Activated gamma-delta T cell treated with Interleukin-2 at 50 U/mL for 16 hours (primary cell): ENCODE measurements at regions not wholly inside any gene's neighbourhood (a gene's known extent, or its start where the extent isn't known, plus 50 kb on each side); places are given as distances from the start of the nearest gene placed in this dataset.
"Not testable (repeated sequence)": the region's sequence is repeated elsewhere in the genome, so short reads cannot be mapped to it uniquely, and the experiment has no call there.

ENCODE experiments used
- DNase-seq: peaks from one replicate; pipeline ENCODE4 v3.0.0-alpha.2; 2020

DNA sequence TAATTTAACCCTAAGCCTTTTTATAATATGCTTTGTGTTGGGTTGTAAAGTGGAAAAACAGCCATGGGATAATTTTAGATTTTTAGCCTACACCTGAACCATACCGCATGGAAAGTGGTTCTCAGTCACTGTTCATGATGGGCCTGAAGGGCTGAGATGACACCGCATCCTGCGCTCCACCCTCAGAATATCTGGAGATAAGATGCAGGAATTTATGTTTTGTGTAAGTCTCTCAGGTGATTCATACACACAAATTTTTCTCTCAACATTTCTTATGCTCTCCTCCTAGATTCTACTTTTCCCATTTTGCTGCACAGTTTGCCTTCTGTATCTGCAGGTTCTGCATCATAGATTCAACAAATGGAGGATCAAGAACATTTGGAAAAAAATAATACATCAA lies 191.3 kb upstream of the PHACTR1 start:
- DNase-seq, result no peak

DNA sequence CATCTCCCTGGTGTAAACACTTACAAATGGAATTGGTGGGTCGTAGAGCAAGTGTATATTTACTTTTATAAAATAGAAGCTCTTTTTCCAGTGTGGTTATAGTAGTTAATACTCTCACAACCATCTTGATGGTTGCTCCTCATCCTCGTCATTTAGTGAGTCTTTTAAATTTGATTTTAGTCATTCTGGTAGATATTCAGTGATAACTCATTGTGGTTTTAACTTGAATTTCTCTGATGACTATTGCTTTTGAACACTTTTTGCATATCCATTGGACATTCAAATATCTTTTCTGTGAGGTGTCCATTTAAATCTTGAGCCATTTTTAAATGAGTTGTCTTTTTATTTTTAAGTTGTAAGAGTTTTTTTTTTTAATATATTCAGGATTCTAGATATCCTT lies 189.2 kb upstream of the PHACTR1 start:
- DNase-seq, result no peak

DNA sequence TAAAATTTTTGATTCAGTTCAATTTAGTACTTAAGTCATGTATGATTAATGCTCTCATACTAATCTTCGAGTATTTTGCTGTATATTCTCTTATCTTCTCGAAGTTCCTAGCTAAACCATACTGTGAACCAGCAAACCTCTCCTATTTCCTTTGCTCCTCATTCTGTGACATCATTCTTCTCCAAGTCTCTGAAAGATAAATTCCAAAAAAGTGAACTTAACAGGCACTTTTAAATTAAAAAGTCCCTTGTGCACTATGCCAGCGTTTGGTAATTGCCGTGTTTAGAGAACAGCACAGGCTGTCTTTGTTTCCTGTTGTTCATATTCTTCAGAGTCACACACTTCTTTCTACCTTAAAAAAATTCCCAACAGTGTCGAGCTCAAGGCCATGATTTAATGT lies 188.4 kb upstream of the PHACTR1 start:
- no peak for DNase-seq

- no peak for DNase-seq
Measured at GRCh38 chr6:12528581-12529363, 187.8 kb upstream of the PHACTR1 start.

- DNase-seq, result no peak
Measured at GRCh38 chr6:12529364-12530019, 187.1 kb upstream of the PHACTR1 start.

- no peak for DNase-seq
Measured at GRCh38 chr6:12530345-12530744, 186.2 kb upstream of the PHACTR1 start.

DNA sequence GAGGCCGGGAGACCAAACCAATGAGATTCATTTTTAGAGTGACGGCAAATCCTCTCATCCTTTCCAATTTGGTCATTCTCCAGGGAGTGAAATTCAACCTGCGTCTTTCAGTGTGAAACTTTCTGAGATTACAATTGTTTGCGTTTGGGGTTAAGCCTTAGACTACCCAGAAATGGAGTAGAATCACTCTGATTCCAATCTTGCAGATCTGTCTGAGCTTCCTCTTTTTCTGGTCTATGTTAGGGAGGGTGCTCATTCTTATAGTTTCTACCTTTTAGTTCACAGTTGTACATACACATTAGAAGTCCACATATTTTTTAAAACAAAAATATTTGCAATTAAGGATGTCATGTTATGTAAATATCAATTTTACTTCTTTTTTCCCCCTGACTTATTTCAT lies 183.0 kb upstream of the PHACTR1 start:
- no peak for DNase-seq

DNA sequence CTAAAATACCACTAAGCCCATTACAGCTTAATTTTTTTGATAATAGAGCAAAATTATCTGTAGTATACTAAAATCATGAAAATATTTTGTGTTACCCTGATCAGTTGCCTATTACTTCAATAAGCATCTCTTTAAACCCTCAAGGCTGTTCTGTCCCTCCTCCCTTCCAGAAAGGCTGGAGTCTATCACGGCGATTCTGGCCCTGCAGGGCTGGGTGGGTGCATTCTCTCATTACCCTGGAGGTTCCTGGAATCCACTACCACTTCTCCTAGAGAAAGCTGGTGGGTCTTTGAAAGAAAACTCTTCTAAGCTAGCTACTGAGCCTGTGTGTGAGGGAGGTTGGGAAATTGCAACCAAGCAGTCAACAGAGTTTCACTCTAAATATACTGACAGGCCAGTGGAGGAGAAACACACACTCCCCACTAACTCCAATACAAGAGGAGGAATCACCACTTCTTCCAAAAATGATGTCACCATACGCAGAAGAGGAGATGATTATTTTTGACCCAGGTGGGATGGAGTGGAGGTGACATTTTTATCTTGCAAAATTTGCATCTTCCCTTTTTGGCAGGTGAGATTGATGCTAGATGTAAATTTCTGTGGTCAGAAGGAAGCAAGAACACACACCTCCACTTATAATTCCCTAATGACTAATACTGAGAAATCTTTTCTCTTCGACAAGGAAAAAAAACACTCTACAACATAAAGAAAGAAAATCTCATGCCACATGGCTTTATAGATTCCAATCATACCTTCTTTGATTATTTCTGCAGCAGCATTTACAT lies 182.3 kb upstream of the PHACTR1 start:
- DNase-seq, result no peak

DNA sequence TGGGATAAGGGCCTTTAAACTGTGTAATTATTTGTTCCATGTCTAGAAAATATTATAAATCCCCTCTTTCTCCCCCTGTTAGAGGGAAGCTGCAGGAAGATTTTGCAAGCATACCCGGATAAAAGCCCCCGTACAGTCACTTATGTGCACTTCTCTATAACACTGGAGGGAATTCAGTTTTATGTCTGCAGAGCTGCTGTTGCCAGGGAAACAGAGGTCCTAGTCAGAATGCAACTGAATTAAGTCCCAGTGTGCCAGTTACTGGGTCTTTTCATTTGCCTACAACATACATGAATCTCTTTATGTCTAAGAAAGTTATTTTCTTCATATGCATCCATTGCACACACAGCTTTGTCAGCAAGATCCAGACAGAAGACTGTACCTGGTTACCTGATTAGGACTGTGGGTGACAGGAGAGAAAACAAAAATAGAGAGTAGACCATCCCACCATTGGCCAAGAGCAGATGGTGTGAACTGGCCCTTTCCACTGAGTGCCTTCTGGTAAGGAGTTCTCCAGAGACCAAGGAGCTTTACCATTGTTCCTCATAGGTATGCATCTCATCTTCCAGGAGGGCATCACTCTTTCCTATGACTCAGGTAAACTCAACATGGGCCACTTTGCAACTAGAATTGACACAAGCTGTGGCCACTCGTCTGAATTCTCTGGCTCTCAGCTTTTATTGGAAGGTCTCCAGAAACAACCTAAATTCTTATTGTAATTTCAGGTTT lies 180.8 kb upstream of the PHACTR1 start:
- no peak for DNase-seq

DNA sequence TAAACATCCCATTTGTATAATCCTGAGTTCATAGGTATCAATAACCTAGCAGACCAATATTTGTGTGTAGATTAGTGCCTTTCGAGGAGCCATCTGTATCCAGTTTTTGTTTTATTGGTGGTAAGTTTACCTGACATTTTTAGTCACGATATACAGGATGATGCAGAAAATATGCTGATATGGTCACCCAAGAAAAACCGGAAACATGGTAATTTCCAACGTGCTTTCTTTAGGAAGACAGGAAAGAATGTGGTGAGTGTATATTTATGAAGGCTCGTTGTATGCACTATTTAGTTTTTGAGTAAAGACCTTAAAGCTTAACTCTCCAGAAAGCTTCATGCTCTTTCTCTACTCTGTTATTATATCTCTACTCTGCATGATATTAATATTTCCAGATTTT lies 180.2 kb upstream of the PHACTR1 start:
- no peak for DNase-seq

GRCh38 chr6:12537389-12537788 lies 179.2 kb upstream of the PHACTR1 start:
- DNase-seq, result no peak

GRCh38 chr6:12538881-12539357 lies 177.6 kb upstream of the PHACTR1 start:
- DNase-seq, result no peak

DNA sequence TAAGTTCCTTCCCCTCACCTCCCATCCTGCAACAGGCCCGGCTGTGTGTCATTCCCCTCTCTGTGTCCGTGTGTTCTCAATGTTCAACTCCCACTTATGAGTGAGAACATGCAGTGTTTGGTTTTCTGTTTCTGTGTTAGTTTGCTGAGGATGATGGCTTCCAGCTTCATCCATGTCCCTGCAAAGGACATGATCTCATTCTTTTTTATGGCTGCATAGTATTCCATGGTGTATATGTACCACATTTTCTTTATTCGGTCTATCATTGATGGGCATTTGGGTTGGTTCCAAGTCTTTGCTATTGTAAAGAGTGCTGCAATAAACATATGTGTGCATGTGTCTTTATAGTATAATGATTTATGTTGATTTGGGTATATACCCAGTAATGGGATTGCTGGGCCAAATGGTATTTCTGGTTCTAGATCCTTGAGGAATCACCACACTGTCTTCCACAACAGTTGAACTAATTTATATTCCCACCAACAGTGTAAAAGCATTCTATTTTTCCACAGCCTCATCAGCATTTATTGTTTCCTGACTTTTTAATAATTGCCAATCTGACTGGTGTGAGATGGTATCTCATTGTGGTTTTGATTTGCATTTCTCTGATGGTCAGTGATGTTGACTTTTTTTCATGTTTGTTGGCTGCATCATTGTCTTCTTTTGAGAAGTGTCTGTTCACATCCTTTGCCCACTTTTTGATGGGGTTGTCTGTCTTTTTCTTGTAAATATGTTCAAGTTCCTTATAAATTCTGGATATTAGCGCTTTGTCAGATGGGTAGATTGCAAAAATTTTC lies 174.1 kb upstream of the PHACTR1 start:
- DNase-seq, result not testable (repeated sequence)

DNA sequence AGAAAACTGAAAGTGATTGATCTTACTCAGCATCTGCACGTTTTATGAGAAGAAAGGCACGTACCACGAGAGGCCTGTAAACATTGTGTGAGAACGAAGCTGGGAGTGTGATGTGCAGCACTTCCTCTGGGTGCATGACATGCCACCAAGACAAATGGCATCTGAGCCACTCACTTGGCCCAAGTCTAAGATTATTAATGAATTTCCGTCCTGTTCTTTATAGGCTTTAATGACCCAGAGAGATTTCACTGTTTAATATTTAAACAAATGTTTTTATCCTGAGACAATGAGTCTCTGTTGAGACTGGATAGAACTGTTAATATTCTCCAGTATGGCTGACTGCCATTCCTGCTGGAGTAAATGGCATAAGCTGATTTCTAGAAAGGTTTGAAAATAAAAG lies 172.6 kb upstream of the PHACTR1 start:
- DNase-seq, result no peak

DNA sequence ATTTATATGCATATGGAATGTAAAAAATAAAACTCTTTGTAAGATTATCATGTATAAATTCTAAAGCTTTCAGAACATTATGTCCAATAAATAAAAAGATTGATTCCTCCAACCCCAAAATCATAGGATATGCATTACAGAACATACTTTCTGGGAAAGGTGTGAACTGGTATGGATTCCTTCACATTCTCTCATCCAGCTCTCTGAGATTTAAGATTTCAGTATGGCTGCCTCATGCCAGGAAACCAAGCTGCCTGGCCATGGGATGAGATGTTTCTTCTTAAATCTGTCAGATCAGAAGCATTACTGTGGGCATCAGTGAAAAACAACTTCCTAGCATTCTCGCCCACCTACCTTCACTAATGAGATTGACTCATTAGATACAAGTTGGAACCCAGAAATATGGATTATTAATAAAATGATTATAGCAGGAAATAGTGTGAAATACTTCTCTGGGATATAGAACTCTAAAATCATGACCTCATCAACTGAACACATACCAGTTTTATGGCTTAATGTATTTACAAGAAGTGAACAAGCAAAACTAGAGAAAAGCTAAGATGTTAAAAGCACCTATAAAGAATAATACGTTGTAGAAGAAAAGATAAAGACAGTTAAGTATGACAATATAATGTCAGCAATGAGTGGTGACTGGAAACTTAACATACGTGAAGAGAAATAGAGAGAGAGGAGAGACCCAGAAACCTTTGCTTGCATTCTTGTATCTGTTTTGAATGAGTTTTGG lies 171.6 kb upstream of the PHACTR1 start:
- no peak for DNase-seq

GRCh38 chr6:12545619-12546409 lies 170.8 kb upstream of the PHACTR1 start:
- no peak for DNase-seq

DNA sequence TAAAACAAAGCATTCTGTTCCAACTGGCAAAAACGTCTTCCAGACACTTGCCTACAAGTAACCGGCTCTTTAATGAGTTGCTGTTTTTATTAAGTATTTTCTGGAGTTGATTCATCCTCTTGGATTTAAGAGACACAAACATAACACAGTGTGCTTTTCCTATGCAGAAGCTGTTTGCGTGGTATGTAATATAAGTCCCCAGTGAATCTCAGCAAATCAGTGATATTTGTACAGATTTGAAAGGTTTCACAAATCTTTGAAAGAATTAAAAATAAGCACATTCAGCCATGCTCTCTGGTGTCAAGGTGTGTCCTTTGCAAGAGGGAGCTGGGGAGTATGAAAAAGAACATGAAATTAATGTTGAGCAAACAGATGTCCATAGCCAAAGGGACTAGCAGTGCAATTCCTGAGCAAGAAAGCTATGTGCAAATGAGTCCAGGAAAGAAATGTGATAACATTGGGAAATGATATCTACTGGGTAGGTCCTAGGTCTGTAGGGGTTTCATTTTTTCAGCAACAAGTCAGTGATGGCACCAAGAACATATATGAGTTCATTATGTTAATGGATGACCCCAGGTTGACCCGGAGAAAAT lies 170.1 kb upstream of the PHACTR1 start:
- DNase-seq, result no peak

GRCh38 chr6:12548526-12548925 lies 168.0 kb upstream of the PHACTR1 start:
- DNase-seq, result no peak

- DNase-seq, result not testable (repeated sequence)
Measured at GRCh38 chr6:12549445-12549844, 167.1 kb upstream of the PHACTR1 start.

- not testable (repeated sequence) for DNase-seq
Measured at GRCh38 chr6:12554820-12555219, 161.7 kb upstream of the PHACTR1 start.
